ENCODE measurements at regions not wholly inside any gene's neighbourhood (a gene's known extent, or its start where the extent isn't known, plus 50 kb on each side); places are given as distances from the start of the nearest gene placed in this dataset.

DNA sequence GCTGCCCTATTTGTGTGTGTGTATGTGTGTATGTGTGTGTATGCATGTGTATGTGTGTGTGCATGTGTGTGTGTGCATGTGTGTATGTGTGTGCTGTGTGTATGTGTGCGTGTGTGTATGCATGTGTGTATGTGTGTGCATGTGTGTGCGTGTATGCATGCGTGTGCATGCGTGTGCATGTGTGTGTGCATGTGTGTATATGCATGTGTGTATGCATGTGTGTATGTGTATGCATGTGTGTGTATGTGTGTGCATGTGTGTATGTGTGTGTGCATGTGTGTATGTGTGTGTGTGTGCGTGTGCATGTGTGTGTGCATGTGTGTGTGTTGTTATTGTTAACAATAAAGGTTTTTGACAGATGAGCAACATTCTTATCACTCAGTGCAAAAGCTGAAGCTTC lies 110.8 kb upstream of the HES1 start:
- no peak overlapping the region for H3K4me3 ChIP-seq (ENCODE audit: control insufficient read depth, low read depth, low read length)
- no peak for DNase-seq (ENCODE audit: low read depth)
- no peak for TF ChIP-seq CTCF (IDR thresholded peaks at IDR 0.05; ENCODE audit: control insufficient read depth, insufficient read depth, low read depth, low read length, missing control alignments)

DNA sequence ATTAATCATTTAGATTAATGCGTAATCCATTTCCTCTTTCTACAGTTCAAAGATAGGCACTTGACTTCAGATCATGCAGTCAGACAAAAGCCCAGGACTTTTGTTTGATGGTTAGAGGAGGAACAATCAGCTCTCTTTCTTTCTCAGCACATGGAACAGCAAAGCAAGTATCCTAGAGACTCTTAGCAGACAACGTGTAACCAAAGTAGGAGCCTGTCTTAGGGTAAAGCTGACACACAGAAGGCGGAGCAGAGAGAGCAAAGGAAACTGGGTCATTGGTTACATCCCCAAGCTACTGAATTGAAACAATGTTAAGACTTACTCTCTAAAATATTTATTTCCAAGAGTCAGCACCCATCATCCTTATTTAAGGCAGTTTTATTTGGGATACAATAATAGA lies 110.0 kb upstream of the HES1 start:
- no peak for TF ChIP-seq CTCF (IDR thresholded peaks at IDR 0.05; ENCODE audit: control insufficient read depth, insufficient read depth, low read depth, low read length, missing control alignments)
- no peak for DNase-seq (ENCODE audit: low read depth)
- H3K4me3 ChIP-seq (ENCODE audit: control insufficient read depth, low read depth, low read length): no peak overlapping the region

DNA sequence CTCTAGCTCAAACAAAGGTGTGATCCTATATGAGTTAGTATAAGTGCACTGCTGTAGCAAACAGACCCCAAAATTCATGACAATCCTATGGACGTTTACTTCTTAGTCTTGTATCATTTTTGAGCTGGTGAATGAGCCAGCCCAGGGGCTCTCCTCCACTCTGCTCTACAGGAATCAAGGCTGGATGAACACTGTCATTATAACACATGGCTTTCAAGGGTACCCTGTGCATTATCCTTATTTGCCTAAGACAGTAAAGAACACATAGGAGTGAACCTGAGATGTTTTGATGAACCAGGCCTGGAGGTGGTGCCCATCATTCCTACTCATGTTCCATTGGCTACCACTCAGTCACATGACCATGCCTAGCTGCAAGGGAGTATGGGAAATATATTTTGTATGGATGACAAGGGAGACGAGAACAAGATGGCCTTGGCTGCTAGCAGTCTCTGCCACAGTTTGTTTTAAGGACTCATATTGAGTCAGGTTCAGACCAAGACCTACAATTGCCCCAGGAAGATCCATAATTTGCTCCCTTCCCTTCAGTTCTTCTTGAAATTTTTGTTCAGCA lies 107.4 kb upstream of the HES1 start:
- no peak overlapping the region for H3K4me3 ChIP-seq (ENCODE audit: control insufficient read depth, low read depth, low read length)
- no peak for DNase-seq (ENCODE audit: low read depth)
- no peak for TF ChIP-seq CTCF (IDR thresholded peaks at IDR 0.05; ENCODE audit: control insufficient read depth, insufficient read depth, low read depth, low read length, missing control alignments)

- no peak for TF ChIP-seq CTCF (IDR thresholded peaks at IDR 0.05; ENCODE audit: control insufficient read depth, insufficient read depth, low read depth, low read length, missing control alignments)
- no peak overlapping the region for H3K4me3 ChIP-seq (ENCODE audit: control insufficient read depth, low read depth, low read length)
- no peak for DNase-seq (ENCODE audit: low read depth)
These were observed 106.1 kb upstream of the HES1 start for GRCh38 chr3:194029846-194030245.

GRCh38 chr3:194030372-194030771 lies 105.6 kb upstream of the HES1 start:
- no peak overlapping the region for H3K4me3 ChIP-seq (ENCODE audit: control insufficient read depth, low read depth, low read length)
- TF ChIP-seq CTCF (IDR thresholded peaks at IDR 0.05; ENCODE audit: control insufficient read depth, insufficient read depth, low read depth, low read length, missing control alignments): no peak
- DNase-seq (ENCODE audit: low read depth): no peak

DNA sequence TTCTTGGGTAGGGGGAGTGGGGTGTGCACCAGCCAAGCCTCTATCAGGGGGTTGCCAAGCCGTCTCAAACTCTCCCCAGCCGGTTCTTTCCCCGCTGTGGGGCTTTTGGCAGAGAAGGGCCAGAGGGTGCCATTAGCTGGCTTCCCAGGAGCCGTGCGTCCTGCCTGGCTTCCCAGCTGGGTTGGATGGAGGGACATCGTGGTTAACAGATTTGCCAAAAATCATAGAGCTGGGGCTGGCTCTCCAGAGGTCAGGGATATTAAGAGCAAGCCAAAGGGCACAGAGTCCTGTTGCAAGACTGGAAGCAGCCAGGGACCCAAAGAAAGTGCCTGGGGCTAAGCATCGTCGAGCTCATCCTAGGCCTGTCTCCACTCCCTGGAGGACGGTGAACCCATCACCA lies 104.6 kb upstream of the HES1 start:
- H3K4me3 ChIP-seq (ENCODE audit: control insufficient read depth, low read depth, low read length): no peak overlapping the region
- no peak for TF ChIP-seq CTCF (IDR thresholded peaks at IDR 0.05; ENCODE audit: control insufficient read depth, insufficient read depth, low read depth, low read length, missing control alignments)
- no peak for DNase-seq (ENCODE audit: low read depth)
